HepG2 (cell line): ENCODE measurements at regions not wholly inside any gene's neighbourhood (a gene's known extent, or its start where the extent isn't known, plus 50 kb on each side); places are given as distances from the start of the nearest gene placed in this dataset.

Experiments
- BORCS8-MEF2B ChIP-seq: sonication (generic); formaldehyde crosslinking; IDR thresholded peaks from 2 replicates; pipeline ENCODE4 v1.8.0; 2022; ENCODE audit warnings: mild to moderate bottlenecking, missing genetic modification reagents
- SP4 ChIP-seq: sonication (generic); formaldehyde crosslinking; IDR thresholded peaks from 2 replicates; pipeline ENCODE4 v1.8.1; 2023; ENCODE audit warnings: mild to moderate bottlenecking, missing genetic modification reagents

DNA sequence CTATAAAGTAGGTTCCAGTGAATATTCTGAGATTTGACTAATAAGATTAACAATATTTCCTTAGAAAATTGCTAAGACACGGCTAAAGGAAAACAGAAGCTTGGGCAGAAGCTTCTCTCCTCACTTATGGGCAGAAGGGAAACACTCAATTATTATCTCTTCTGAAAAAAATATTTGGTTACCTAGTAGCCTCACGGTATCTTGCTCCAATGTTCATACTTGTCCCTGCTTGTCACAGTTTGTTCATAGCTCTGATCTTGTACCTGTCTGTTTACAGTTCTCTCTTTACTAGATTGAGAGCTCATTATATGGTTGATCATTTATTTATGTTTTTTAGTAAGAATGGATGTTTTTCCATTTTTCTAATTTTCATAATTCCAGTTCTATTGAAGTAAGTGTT lies 458.0 kb upstream of the ATP2B1 start:
- no peak for TF ChIP-seq BORCS8-MEF2B (CRISPR knock-in tag)
- no peak for TF ChIP-seq SP4 (CRISPR knock-in tag)
